GM19351 (cell line): ENCODE measurements at regions not wholly inside any gene's neighbourhood (a gene's known extent, or its start where the extent isn't known, plus 50 kb on each side); places are given as distances from the start of the nearest gene placed in this dataset.
"Not testable (repeated sequence)": the region's sequence is repeated elsewhere in the genome, so short reads cannot be mapped to it uniquely, and the experiment has no call there.

Source experiments
- ATAC-seq: cut with Tn5 transposase; IDR thresholded peaks from one replicate; pipeline ENCODE4 v1.9.1; 2021; ENCODE audit warnings: mild to moderate bottlenecking, moderate library complexity; ENCODE audit not compliant: unreplicated experiment

DNA sequence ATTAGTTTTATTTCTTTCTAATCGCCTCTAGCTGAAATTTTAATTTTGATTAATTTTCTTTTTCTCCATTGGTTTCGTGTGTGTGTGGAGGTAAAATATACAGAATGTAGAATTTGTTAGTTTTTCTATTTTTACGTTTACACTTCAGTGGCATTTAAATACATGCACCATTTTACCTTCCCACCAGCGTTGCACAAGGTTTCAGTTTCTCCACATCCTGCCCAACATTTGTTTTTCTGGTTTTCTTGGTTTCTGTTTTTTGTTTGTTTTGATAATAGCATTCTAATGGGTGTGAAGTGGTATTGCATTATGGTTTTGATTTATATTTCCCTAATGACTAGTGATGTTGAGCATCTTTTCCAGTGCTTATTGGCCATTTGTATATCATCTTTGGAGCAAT lies 871.4 kb upstream of the DEFB115 start:
- ATAC-seq: not testable (repeated sequence)

DNA sequence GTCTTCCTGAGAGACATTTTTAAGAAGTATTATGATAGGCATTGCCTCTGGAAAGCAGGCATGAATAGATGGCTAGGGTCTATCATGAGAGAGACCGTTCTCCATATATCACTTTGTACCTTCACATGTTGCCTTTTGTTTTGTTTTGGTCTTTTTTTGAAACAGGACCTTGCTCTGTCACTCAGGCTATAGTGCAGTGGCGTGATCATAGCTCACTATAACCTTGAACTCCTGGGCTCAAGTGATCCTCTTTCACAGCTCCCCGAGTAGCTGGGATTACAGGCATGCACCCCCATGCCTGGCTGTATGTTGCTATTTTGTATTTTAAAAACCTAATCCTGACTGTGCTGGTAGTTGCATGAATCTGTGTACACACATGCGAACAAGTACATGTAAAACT lies 869.6 kb upstream of the DEFB115 start:
- ATAC-seq: not testable (repeated sequence)

DNA sequence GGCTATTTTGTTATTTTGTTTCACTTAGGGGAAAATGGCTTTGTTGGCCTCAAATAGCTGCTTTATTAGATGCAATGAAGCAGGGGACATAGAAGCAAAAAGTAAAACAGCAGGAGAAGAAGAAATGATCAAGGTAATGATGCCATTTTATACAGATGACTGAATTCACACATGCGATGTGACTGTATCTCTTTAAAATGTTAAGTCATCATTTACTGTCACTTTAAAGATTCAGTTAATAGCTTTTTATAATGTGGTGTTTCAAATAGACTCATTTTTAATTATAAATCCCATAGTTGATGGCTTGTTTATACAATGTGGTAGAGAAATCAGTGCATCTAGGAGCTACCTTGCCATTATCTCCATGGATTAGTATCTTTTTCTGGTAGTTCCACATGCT lies 863.9 kb upstream of the DEFB115 start:
- ATAC-seq: not testable (repeated sequence)

DNA sequence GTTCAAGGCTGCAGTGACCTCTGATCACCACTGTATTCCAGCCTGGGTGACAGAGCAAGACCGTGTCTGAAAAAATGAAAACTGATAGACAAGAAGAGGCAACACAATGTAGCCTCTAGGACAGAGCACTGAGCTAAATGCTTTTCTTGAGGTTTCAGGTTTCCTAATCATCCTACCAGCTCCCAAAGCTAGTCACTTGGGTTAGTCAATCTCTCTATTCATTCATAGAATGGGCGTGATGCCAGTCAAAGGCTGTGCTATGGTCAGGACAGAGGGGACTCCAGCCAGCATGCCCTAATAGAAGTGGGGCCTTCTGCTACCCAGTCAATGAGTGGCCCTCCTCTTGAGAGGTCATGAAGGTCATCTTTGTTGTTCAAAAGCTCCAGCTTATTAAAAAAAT lies 860.4 kb upstream of the DEFB115 start:
- not testable (repeated sequence) for ATAC-seq

DNA sequence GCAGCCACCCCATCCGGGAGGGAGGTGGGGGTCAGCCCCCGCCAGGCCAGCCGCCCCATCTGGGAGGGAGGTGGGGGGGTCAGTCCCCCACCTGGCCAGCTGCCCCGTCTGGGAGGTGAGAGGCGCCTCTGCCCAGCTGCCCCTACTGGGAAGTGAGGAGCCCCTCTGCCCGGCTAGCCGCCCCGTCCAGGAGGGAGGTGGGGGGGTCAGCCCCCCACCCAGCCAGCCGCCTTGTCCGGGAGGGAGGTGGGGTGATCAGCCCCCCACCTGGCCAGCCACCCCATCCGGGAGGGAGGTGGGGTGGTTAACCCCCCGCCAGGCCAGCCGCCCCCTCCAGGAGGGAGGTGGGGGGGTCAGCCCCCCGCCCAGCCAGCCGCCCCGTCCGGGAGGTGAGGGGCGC lies 852.4 kb upstream of the DEFB115 start:
- ATAC-seq: not testable (repeated sequence)

DNA sequence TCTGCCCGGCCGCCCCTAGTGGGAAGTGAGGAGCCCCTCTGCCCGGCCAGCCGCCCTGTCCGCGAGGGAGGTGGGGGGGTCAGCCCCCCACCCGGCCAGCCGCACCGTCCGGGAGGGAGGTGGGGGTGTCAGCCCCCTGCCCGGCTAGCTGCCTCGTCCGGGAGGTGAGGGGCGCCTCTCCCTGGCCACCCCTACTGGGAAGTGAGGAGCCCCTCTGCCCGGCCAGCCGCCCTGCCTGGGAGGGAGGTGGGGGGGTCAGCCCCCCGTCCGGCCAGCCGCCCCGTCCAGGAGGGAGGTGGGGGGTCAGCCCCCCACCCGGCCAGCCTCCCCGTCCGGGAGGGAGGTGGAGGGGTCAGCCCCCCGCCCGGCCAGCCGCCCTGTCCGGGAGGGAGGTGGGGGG lies 851.9 kb upstream of the DEFB115 start:
- ATAC-seq: not testable (repeated sequence)

DNA sequence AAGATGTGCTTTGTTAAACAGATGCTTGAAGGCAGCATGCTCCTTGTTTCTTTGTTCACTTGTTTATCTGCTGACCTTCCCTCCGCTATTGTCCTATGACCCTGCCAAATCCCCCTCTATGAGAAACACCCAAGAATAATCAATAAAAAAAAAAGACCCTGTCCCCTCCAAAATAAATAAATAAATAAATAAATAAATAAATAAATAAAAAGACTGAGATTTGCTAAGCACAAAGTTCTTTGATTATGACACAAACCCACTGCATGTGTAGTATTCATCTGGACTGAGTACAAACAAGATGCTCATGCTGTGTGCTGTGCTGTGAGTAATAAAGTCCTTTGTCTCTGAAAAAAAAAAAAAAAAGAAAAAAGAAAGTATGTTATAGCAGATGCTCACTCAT lies 851.1 kb upstream of the DEFB115 start:
- not testable (repeated sequence) for ATAC-seq

DNA sequence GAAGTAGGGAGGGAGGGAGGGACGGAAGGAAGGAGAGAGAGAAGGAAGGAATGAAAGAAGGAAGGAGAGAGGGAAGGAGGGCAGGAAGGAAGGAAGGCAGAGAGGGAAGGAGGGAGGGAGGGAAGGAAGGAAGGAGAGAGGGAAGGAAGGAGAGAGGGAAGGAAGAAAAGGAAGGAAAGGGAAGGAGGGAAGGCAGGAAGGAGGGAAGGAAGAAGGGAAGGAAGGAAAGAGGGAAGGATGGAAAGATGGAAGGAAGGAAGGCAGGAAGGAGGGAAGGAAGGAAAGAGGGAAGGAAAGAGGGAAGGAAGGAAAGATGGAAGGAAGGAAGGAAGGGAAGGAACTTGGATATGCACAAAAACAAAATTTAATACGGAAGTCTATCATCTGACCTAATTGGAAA lies 844.5 kb upstream of the DEFB115 start:
- ATAC-seq: no peak

DNA sequence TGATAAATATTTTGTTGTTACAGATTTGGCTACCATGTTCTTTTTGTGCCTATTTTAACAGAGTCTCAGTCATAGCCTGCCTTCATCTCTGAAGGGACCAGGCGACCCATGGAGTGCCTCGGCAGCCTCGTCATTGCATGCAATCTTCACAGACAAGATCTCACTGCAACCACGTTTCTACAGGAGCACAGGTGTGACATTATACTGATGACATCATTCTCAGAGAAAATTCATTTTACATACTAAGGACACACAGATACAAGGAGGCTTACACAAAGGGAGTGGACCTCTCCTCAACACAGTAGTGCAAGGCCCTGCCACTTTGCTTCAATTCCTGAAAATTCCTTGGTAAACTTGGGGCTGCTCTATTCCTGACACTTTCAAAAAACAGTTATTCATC lies 840.1 kb upstream of the DEFB115 start:
- not testable (repeated sequence) for ATAC-seq

DNA sequence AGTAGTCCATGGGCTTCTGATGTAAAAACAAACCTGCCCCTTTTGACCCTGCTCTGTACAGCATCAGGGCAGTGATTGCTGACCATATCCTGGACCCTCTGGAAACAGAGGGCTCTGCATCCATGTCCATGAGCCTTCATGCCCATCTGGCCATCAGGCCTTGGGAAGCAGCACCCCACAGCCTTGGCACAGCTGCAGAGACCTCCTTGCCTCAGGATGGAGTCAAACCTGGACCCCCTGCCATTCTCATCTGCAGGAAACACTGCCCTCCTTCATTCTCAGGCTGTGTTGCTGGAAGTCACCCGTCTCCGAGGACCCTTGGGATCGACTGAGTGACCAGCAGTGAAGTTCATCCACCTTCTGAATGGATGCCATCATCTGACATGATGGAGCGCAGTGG lies 839.1 kb upstream of the DEFB115 start:
- ATAC-seq: not testable (repeated sequence)

DNA sequence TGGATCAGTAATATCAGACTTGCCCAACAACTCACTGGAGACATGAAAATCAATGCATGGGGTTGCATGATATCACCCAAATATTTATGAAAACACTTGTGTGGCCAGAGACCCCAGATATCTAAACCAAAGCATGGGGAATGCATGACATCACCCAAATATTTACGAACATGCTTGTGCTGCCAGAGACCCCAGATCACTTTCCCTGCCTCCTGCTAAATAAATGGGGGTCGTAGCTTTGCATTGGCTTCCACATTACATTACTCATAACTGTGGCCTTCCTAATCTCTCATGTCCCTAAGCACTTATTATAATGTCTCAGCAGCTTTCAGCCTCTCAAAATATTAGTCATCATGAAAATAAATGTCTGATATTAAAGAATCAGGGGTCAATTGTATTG lies 838.0 kb upstream of the DEFB115 start:
- no peak for ATAC-seq

DNA sequence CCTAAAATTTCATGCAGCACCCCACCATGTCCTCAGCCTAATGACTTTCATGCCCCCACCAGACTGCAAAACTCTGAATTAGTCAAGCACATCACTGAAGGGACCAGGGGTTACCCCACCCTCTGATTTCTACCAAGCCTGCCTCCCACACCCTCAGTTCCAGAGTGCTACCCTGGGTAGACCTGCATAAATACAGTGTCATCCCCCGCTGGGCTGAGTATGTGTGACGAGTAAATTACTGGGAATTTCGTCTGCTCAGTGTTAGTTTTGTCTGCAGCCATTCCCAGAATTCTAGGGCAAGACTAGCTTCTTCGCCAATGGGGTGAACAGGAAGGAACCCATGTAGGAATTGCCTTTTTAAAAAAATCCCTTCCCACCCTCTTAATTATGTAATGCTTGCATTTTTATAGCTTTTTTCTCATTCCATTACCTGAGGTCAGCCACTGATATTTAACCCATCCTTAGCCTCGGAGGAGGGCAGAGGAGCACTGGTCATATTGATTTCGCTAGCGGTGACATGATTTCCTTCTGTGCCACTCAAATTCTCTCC lies 837.5 kb upstream of the DEFB115 start:
- not testable (repeated sequence) for ATAC-seq
